ENCODE measurements at regions not wholly inside any gene's neighbourhood (a gene's known extent, or its start where the extent isn't known, plus 50 kb on each side); places are given as distances from the start of the nearest gene placed in this dataset.

DNA sequence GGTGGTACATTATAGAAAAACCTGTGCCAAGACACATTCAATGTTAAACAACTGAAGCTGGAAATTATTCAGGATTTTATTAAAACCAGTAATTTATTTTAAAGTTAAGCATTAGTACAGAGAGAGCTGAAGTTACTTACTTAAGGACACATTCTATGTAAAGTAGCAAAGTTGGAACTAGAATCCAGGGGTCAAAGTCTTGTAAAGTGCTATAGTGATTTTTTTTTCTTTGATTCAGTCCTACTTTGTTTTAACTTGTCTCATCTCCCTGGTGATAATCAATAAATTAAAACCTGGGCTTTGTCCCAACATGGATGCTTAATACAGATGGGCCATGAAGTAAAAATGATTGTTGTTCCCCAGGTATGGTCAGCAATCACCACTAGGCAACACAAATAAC, 1271.8 kb upstream of the CHAC2 start:
- no peak for TF ChIP-seq USF2 (IDR thresholded peaks at IDR 0.05; ENCODE audit: borderline replicate concordance, low read depth, low read length)
- TF ChIP-seq POLR2A (IDR thresholded peaks at IDR 0.05; ENCODE audit: low read depth, low read length): no peak
- no peak for TF ChIP-seq ETV6 (conservative IDR thresholded peaks at IDR 0.05 in 1 of 2, IDR thresholded peaks at IDR 0.05 in 1 of 2; ENCODE audit: borderline replicate concordance in 1 of 2, low read depth in 1 of 2)
- no peak for TF ChIP-seq MXI1 (IDR thresholded peaks at IDR 0.05; ENCODE audit: low read depth, low read length)
- no peak for TF ChIP-seq CREB1 (IDR thresholded peaks at IDR 0.05; ENCODE audit: low read depth)
- TF ChIP-seq RUNX3 (IDR thresholded peaks at IDR 0.05; ENCODE audit: low read length): no peak
